ENCODE measurements at regions not wholly inside any gene's neighbourhood (a gene's known extent, or its start where the extent isn't known, plus 50 kb on each side); places are given as distances from the start of the nearest gene placed in this dataset.

DNA sequence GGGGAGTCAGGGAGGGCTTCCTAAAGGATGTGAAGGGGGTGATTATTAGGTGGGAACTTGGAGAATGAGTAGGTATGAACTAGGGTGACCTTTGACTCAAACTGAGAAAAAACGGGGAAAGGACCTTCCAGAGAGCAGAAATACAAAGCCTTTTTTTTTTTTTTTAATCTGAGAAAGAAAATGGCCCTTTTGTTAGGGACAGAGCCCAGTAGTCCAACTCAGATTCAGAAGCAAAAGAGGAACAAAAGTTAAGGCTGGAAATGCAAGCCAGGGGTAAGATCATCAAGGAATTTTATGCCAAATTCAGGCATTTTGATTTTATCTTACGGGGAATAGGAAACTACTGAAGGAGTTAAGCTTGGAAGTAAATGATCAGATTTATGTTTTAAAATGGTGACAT is 96.0 kb upstream of the SMYD2 start:
- no peaks in the 10 kb centered on the region for H3K36me3 ChIP-seq (ENCODE audit: insufficient read depth, low read length)
- no peak for DNase-seq (ENCODE audit: low spot score)
- no peak overlapping the region for H3K4me3 ChIP-seq (ENCODE audit: low read depth, low read length, poor library complexity, severe bottlenecking)
- H4K20me1 ChIP-seq (ENCODE audit: insufficient read depth, low read length), result no peaks in the 10 kb centered on the region
- H3K79me2 ChIP-seq (ENCODE audit: insufficient read depth, low read depth, low read length), result no peaks in the 10 kb centered on the region
- ChIA-PET CTCF (ENCODE audit: unreplicated experiment) (no interaction called here), POLR2A (interaction anchor here (0.7 kb wide), 1 partner anchor 50 kb away, joined by 3 read pairs; no protein-coding TSS in a partner anchor)
- no TSS peak for BruUV-seq (replicated peaks)
- no peaks in the 10 kb centered on the region for H3K9me3 ChIP-seq (ENCODE audit: low read length)
- intact Hi-C loops (cut with micrococcal nuclease; ENCODE audit: unreplicated experiment), result no loop called here
- no peaks in the 10 kb centered on the region for H3K9me2 ChIP-seq (ENCODE audit: insufficient read depth, low read length)
- H2AFZ ChIP-seq (ENCODE audit: low read length), result no peak overlapping the region
- no peak overlapping the region for H3K27ac ChIP-seq (ENCODE audit: low read depth, low read length, poor library complexity, severe bottlenecking)
- H3K4me1 ChIP-seq (ENCODE audit: insufficient read depth, low read length, poor library complexity, severe bottlenecking), result no peaks in the 10 kb centered on the region
- TF ChIP-seq, protein P1, sequence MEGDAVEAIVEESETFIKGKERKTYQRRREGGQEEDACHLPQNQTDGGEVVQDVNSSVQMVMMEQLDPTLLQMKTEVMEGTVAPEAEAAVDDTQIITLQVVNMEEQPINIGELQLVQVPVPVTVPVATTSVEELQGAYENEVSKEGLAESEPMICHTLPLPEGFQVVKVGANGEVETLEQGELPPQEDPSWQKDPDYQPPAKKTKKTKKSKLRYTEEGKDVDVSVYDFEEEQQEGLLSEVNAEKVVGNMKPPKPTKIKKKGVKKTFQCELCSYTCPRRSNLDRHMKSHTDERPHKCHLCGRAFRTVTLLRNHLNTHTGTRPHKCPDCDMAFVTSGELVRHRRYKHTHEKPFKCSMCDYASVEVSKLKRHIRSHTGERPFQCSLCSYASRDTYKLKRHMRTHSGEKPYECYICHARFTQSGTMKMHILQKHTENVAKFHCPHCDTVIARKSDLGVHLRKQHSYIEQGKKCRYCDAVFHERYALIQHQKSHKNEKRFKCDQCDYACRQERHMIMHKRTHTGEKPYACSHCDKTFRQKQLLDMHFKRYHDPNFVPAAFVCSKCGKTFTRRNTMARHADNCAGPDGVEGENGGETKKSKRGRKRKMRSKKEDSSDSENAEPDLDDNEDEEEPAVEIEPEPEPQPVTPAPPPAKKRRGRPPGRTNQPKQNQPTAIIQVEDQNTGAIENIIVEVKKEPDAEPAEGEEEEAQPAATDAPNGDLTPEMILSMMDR (conservative IDR thresholded peaks at IDR 0.05; ENCODE audit: low read length), result no peak
- no peak for TF ChIP-seq EZH2phosphoT487 (IDR thresholded peaks at IDR 0.05; ENCODE audit: borderline replicate concordance, low read depth, low read length)
- H3K4me2 ChIP-seq (ENCODE audit: low read length), result no peak overlapping the region

DNA sequence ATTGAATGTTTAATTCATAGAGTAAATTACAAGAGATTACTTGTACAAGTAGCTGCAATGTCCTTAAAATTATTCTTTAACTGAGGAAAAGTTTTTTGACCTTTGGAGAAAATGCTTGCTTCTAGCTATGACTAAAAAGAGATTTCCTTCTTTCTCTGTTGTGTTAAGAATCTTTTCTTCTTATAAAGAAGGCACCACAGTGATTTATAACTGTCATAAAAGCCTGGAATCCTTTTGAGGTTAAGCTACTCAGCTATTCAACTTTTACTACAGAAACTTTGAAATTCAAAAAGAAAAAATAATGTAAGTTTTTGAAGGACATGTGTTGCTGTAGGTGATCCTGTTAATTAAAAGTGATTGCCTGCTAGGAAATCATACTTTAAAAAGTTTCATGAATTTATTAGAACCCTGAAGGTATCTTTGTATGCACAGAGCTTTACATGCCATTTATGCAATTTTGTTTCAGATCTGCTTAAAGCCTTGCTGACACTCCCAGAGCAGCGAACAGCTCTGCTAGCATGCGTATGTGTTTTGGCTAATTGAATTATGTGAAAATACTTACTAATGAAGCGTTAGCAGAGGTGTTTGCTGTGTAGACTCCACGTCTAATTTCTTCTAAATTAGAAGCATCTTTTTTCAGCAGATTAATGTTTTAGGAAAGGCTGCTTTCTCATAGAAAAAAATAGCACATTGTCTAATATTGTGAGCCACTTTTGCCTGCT is 94.7 kb upstream of the SMYD2 start:
- no peak overlapping the region for H2AFZ ChIP-seq (ENCODE audit: low read length)
- no peak overlapping the region for H3K4me2 ChIP-seq (ENCODE audit: low read length)
- H3K9me2 ChIP-seq (ENCODE audit: insufficient read depth, low read length), result no peaks in the 10 kb centered on the region
- no peaks in the 10 kb centered on the region for H3K9me3 ChIP-seq (ENCODE audit: low read length)
- H3K4me3 ChIP-seq (ENCODE audit: low read depth, low read length, poor library complexity, severe bottlenecking), result no peak overlapping the region
- BruUV-seq (replicated peaks), result no TSS peak
- H3K36me3 ChIP-seq (ENCODE audit: insufficient read depth, low read length), result no peaks in the 10 kb centered on the region
- H4K20me1 ChIP-seq (ENCODE audit: insufficient read depth, low read length), result no peaks in the 10 kb centered on the region
- H3K79me2 ChIP-seq (ENCODE audit: insufficient read depth, low read depth, low read length), result no peaks in the 10 kb centered on the region
- POLR2A ChIA-PET, result no interaction called here
- intact Hi-C loops (cut with micrococcal nuclease; ENCODE audit: unreplicated experiment), result no loop called here
- CTCF ChIA-PET (ENCODE audit: unreplicated experiment), result no interaction called here
- no peak for DNase-seq (ENCODE audit: low spot score)
- no peak for TF ChIP-seq EZH2phosphoT487 (IDR thresholded peaks at IDR 0.05; ENCODE audit: borderline replicate concordance, low read depth, low read length)
- TF ChIP-seq, protein P1 (conservative IDR thresholded peaks at IDR 0.05; ENCODE audit: low read length), result no peak
- H3K27ac ChIP-seq (ENCODE audit: low read depth, low read length, poor library complexity, severe bottlenecking), result no peak overlapping the region
- no peaks in the 10 kb centered on the region for H3K4me1 ChIP-seq (ENCODE audit: insufficient read depth, low read length, poor library complexity, severe bottlenecking)

DNA sequence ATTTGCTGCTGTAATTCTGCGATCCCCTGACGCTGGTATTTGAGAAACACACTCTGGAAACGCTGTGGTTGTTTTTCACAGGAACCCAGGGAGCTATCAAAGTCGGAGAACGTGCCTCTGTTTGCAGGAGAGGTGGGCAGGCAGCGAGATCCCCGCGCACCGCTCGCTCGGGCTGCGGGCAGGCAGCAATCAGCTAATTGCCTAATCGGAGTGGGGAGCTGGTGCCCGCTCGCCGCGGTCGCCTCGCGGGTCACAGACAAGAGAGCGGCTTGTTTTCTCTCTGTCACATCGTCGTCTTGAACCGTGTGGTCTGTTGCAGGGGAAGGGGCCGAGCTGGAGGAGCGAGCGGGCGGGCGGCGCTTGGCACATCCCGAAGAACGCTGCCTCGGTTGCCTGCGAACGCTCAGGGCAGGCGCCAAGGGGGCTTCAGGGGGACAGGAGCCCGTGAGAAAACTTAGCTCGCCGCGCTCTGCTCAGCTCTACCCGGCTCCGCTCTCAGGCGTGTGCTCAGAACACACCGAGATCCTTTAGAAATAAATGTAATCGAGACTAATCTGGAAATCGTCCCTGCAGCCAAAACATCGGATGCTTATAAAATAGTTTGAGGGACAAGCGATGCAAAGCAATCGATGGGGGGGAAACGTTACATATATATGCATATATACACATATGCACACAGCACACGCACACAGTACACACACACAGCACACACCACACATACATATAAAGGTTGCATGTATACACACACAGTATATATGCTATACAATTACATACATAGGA is 93.6 kb upstream of the SMYD2 start:
- CTCF ChIA-PET (ENCODE audit: unreplicated experiment), result no interaction called here
- intact Hi-C loops (cut with micrococcal nuclease; ENCODE audit: unreplicated experiment), result no loop called here
- Histone ChIP-seq H3K4me2 (ENCODE audit: low read length) (no peak overlapping the region), H3K4me1 (ENCODE audit: insufficient read depth, low read length, poor library complexity, severe bottlenecking) (no peaks in the 10 kb centered on the region), H3K36me3 (ENCODE audit: insufficient read depth, low read length) (no peaks in the 10 kb centered on the region), H3K79me2 (ENCODE audit: insufficient read depth, low read depth, low read length) (no peaks in the 10 kb centered on the region), H3K9me3 (ENCODE audit: low read length) (no peaks in the 10 kb centered on the region), H3K4me3 (ENCODE audit: low read depth, low read length, poor library complexity, severe bottlenecking) (no peak overlapping the region), H3K27ac (ENCODE audit: low read depth, low read length, poor library complexity, severe bottlenecking) (no peak overlapping the region), H2AFZ (ENCODE audit: low read length) (no peak overlapping the region), H3K9me2 (ENCODE audit: insufficient read depth, low read length) (no peaks in the 10 kb centered on the region), H4K20me1 (ENCODE audit: insufficient read depth, low read length) (no peaks in the 10 kb centered on the region)
- BruUV-seq (replicated peaks), result no TSS peak
- POLR2A ChIA-PET, result no interaction called here
- no peak for TF ChIP-seq EZH2phosphoT487 (IDR thresholded peaks at IDR 0.05; ENCODE audit: borderline replicate concordance, low read depth, low read length)
- TF ChIP-seq, protein P1 (conservative IDR thresholded peaks at IDR 0.05; ENCODE audit: low read length), result no peak
- no peak for DNase-seq (ENCODE audit: low spot score)

Data from OCI-LY7 (cell line).